ENCODE measurements at regions not wholly inside any gene's neighbourhood (a gene's known extent, or its start where the extent isn't known, plus 50 kb on each side); places are given as distances from the start of the nearest gene placed in this dataset.

DNA sequence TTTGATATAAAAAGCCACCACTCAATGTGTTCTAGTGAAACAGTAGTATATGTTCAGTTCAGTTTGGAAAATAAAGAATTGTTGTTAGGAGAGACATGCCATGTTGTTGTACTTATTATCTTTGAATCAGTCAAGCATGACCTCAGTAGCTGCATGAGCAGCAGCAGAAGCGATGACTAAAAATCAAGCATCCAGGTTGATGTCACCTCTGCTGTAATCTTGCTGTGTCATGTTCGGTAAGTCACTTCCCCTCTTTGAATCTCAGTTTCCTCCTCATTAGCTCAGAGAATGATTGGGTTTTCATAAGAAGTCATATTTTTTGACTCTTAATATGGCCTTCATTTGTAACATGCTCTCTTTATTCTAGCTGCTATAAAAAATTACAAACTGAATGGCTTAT, 428.4 kb upstream of the B3GALT2 start:
- TF ChIP-seq, protein P1, sequence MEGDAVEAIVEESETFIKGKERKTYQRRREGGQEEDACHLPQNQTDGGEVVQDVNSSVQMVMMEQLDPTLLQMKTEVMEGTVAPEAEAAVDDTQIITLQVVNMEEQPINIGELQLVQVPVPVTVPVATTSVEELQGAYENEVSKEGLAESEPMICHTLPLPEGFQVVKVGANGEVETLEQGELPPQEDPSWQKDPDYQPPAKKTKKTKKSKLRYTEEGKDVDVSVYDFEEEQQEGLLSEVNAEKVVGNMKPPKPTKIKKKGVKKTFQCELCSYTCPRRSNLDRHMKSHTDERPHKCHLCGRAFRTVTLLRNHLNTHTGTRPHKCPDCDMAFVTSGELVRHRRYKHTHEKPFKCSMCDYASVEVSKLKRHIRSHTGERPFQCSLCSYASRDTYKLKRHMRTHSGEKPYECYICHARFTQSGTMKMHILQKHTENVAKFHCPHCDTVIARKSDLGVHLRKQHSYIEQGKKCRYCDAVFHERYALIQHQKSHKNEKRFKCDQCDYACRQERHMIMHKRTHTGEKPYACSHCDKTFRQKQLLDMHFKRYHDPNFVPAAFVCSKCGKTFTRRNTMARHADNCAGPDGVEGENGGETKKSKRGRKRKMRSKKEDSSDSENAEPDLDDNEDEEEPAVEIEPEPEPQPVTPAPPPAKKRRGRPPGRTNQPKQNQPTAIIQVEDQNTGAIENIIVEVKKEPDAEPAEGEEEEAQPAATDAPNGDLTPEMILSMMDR (IDR thresholded peaks at IDR 0.05 in 2 of 3, conservative IDR thresholded peaks at IDR 0.05 in 1 of 3; ENCODE audit: insufficient read depth in 2 of 3, low read depth in 1 of 3, low read length in 3 of 3) = no peak
- no peak for TF ChIP-seq ZFX (CRISPR knock-in tag; IDR thresholded peaks at IDR 0.05)
- TF ChIP-seq, protein P2, sequence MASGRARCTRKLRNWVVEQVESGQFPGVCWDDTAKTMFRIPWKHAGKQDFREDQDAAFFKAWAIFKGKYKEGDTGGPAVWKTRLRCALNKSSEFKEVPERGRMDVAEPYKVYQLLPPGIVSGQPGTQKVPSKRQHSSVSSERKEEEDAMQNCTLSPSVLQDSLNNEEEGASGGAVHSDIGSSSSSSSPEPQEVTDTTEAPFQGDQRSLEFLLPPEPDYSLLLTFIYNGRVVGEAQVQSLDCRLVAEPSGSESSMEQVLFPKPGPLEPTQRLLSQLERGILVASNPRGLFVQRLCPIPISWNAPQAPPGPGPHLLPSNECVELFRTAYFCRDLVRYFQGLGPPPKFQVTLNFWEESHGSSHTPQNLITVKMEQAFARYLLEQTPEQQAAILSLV (tag; IDR thresholded peaks at IDR 0.05) = no peak
- TF ChIP-seq CEBPG (CRISPR knock-in tag; IDR thresholded peaks at IDR 0.05) = no peak
- no peak for TF ChIP-seq CEBPG (tag; conservative IDR thresholded peaks at IDR 0.05 in 1 of 2, IDR thresholded peaks at IDR 0.05 in 1 of 2)
- TF ChIP-seq, protein P3, sequence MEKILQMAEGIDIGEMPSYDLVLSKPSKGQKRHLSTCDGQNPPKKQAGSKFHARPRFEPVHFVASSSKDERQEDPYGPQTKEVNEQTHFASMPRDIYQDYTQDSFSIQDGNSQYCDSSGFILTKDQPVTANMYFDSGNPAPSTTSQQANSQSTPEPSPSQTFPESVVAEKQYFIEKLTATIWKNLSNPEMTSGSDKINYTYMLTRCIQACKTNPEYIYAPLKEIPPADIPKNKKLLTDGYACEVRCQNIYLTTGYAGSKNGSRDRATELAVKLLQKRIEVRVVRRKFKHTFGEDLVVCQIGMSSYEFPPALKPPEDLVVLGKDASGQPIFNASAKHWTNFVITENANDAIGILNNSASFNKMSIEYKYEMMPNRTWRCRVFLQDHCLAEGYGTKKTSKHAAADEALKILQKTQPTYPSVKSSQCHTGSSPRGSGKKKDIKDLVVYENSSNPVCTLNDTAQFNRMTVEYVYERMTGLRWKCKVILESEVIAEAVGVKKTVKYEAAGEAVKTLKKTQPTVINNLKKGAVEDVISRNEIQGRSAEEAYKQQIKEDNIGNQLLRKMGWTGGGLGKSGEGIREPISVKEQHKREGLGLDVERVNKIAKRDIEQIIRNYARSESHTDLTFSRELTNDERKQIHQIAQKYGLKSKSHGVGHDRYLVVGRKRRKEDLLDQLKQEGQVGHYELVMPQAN (IDR thresholded peaks at IDR 0.05; ENCODE audit: borderline replicate concordance) = no peak
- TF ChIP-seq CAMTA2 (CRISPR knock-in tag; conservative IDR thresholded peaks at IDR 0.05) = no peak
- TF ChIP-seq RFX1 (IDR thresholded peaks at IDR 0.05) = no peak
- no peak for TF ChIP-seq NR2C1 (IDR thresholded peaks at IDR 0.05)
- no peak for TF ChIP-seq NR2C1 (tag; IDR thresholded peaks at IDR 0.05)
- TF ChIP-seq ZNF561 (CRISPR knock-in tag; conservative IDR thresholded peaks at IDR 0.05) = no peak
- TF ChIP-seq PHF20 (IDR thresholded peaks at IDR 0.05; ENCODE audit: partially characterized antibody) = no peak
- TF ChIP-seq EZH2 (IDR thresholded peaks at IDR 0.05; ENCODE audit: borderline replicate concordance, low read depth, low read length) = no peak

Measured in K562 (cell line).